Nucleus accumbens (tissue), 56 donors: ENCODE measurements at regions not wholly inside any gene's neighbourhood (a gene's known extent, or its start where the extent isn't known, plus 50 kb on each side); places are given as distances from the start of the nearest gene placed in this dataset.

ENCODE experiments used
- DNase-seq, 56 donors: peaks; one replicate each; lab custom pipeline; 2025; lab: John Stamatoyannopoulos, UW

DNA sequence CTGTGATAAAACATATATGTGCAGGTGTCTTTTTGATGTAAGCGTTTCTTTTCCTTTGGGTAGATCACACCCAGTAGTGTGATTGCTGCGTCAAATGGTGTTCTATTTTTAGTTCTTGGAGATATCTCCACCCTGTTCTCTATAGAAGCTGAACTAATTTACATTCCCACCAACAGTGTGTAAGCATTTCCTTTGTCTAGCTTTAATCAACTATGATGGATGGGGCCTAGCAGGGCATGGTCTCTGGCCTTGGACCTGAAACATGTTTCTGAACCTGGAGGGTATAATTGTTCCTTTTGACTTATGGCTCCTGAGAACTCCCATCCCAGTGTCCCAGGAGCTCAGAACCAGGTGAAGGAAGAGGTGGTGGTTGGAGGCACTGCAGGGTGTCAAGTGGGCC, 93.9 kb downstream of the HAPSTR1 start:
- no peak for DNase-seq

DNA sequence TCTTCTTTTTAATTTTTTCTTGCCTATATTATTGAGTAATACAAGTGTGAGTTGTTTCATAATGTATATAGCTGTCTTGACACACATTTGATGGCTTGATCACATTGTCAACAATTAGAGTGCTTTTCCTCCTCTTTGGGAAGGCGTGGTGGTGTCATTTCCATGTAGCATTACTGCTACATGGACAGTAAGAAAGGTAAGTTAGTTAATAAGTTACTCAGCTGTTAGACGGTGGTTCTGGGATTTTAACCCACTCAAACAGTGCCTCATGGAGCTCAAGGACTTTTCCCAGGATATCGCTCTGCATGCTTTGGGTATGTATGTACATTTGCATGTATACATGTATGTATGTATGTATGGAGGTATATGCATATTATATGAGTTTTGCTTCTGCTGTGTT, 94.6 kb downstream of the HAPSTR1 start:
- DNase-seq, result no peak

DNA sequence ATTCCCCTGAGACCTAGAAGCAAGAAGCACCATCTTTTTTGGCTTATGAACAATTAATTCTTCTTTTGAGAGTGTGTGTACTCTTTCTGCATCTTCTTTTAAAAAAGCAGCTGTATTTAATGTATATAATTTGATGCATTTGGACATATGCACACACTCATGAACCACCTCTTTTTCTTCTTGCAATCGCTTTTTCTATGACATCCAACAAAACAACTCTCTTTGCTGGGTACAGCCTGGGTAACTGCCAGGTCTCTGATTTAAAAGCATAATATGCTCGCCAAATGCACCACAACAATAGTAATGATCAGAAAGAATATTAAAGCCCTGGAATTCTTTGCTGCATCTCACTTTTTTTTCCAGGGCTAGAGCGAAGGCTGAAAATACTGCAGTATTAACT, 97.3 kb downstream of the HAPSTR1 start:
- DNase-seq, result no peak

DNA sequence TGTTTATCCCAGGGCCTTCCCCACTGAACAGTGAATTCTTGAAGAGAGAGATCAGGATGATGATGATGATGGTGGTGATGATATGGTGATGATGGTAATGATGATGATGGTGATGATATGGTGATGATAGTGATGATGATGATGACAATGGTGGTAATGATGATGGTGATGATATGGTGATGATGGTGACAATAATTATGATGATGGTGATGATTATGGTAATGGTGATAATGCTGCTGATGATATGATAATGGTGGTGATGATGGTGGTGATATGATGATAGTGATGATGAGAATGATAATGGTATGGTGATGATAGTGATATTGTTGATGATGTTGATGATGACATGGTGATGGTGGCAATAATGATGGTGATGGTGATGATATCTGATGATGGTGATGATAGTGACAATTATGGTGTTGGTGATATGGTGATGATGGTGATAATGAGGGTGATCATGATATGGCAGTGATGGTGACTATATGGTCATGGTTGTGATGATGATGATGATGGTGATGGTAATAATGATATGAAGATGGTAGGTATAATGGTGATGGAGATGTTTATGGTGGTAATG, 99.9 kb downstream of the HAPSTR1 start:
- no peak for DNase-seq

DNA sequence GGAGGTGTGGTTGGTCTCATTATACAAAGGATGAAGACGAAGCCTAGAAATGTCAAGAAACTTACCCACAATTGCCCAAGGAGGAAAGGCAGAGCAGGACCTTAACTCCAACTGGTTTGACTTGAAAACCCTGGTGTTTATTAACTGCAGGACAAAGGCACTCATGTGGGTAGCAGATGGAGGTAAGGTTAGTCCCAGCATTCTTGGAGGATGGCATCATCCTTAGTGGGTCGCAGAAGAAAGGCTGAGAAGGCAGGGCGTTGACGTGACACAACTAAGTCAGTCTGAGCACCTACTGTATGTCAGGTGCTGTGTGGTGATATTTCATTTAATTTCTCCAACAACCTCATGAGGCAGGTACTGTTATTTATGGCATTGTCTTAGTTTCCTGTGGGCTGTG, 101.3 kb downstream of the HAPSTR1 start:
- no peak for DNase-seq

DNA sequence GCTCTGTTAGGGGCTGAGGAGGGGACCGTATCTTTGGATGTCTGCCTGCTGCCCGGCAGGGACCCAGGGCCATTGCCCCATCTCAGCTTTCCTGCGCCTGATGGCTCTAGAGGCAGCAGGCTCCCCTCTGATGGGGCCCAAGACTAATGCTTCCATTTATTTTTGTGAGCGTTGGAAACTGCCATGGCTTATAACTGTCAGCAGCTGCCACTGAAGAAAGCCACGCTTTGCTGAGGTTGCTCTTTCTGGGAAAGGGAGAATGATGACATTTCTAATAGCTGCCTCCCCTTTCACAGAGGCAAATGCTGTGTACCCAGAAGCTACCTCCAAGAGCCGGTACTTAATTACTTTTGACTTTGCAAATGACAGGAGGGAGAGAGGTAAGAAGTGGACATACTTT, 103.8 kb downstream of the HAPSTR1 start:
- no peak for DNase-seq

DNA sequence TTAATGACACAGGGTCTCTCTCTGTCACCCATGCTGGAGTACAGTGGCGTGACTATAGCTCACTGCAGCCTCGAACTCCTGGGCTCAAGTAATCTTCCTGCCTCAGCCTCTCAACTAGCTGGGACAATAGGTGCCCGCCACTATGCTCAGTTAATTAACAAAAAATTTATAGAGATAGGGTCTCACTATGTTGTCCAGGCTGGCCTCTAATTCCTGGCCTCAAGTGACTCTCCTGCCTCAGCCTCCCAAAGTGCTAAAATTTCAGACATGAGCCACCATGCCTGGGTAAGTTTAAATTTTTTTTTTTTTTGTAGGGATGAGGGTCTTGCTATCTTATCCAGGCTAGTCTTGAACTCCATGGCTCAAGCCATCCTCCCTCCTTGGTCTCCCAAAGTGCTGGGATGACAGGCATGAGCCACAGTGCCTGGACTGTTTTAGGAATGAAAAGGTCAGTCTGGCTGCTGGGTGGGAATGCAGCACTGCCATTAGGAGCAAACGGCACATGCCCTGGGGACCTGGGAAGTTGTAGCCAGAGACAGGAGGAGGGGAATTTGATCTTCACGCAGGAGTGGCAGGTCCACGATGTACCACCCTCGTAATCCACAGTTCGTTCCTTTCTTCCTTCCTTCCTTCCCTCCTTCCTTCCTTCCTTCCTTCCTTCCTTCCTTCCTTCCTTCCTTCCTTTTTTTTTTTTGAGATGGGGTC, 106.7 kb downstream of the HAPSTR1 start:
- DNase-seq, result no peak

DNA sequence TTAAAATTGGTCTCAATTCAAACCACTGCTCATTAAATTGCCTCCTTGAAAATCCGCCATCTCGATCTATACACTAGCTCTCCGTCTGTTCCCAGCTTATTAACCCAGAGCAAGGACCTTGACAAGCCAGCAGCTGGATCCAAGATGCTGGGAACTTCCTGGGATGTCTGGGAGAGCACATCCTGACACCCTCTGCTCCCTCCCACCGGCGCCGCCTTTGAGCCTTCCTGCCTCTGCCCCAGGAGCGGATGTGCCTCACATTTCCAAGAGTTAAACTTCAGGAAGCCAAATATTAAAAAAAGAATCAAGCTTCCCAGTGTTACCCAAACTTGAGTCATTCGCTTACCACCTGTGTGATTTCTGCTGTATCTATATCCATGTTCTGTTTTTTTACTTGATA, 107.9 kb downstream of the HAPSTR1 start:
- no peak for DNase-seq

DNA sequence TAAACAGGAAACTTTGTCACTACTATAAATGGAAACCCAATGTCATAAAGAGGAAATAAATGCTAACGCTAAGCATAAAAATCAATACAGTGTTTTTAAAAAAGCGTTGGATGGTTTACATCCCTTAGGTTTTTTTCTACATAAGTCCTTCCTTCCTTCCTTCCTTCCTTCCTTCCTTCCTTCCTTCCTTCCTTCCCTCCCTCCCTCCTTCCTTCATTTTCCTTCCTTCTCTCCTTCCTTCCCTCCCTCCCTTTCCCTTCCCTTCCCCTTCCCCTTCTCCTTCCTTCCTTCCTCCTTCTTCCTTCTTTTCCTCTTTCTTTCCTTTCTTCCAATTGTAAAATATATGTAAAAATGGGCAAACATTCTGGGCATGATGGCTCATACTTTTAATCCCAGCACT, 108.3 kb downstream of the HAPSTR1 start:
- DNase-seq, result no peak

DNA sequence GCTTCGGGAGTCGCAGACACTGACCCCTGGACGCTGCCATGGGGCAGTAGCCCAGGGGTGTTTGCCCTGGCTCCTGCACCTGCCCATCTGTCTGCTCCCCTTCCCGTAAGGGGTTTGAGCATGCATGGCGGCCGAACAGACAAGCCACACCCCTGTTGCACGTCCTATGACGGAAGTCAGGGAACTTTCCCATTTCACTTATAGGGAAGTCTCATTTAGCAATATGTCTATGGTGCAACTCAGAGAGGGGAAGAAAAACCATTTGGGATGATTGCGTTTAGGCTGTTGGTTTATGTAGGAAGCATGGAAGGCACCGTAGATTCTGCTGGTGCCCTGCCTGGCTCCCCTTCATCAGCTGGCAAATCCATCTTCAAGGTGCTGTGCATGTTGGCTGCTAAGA, 112.5 kb downstream of the HAPSTR1 start:
- no peak for DNase-seq

DNA sequence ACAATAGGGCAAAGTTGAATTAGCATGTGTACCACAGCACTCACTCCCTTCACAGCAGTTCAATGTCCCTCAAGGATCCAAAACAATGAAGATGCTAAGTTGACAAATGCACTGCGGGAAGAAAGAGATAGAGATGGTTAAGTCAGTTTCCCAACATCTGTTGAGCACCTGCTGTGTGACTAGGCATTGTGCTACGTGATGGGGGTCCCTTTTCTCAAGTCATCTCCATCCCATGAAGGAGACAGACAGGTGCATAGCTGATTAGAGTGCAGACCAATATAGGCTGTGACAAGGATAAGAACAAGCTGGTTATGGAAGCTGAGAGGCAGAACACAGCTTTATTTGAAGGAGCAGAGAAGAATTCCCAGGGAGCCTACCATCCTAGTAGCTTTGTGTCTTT, 114.2 kb downstream of the HAPSTR1 start:
- no peak for DNase-seq

DNA sequence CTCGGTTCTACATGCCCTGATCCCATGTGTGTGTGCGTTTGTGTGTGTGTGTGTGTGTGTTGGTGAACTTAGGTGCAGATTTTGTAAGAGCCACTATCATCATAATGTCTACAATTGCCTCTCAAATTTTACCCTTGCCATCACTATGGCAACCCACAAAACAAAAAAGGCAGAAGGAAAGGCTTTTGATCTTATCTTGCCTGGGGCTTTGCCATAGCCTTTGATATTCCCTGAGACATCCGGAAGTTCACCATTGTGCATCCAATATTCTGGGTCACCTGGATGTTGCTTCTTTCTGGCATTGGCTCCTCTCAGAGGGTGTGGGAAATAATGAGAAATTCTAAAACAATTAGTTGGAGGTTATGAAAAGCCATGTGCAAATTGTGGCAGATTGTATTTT, 114.7 kb downstream of the HAPSTR1 start:
- no peak for DNase-seq

DNA sequence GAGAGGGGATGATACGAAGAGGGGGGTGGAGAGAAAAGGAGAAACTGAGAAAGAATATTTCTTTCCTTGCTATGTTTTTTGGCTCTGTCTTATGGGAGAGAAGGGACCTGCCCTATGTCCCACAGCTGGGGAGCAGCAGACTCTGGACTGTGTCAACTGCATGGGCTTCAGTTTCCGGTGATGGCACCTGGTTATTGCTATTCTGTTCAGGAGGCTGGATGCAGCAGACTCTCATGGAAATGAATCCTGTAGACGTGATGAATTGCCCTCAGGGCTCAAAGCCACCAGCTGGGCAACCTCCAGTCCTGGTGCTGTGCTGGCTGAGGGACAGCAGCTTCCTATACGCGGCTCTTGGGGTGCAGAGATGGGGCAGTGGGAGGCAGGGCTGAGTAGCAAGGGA, 121.2 kb downstream of the HAPSTR1 start:
- no peak for DNase-seq

DNA sequence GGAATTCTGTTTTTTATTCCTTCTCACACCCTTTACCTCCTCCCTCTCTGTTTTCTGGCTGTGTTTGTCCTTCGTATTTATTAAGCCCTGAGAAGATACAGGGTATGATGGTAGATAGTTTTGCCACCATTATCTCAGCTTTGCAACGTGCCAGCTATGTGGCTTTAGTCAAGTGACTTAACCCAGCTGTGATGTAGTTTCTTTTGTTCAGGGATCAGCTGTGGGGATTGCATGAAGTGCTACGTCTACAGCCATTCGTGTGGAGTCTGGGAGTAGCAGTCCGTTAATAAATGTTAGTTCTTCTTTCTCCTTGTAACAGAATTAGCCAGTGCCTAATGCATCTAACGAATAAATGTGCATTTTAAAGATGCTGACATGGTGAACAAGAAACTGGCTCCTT, 128.4 kb downstream of the HAPSTR1 start:
- DNase-seq, result peak in 2 of 56 donors; percentile 1 to 14

DNA sequence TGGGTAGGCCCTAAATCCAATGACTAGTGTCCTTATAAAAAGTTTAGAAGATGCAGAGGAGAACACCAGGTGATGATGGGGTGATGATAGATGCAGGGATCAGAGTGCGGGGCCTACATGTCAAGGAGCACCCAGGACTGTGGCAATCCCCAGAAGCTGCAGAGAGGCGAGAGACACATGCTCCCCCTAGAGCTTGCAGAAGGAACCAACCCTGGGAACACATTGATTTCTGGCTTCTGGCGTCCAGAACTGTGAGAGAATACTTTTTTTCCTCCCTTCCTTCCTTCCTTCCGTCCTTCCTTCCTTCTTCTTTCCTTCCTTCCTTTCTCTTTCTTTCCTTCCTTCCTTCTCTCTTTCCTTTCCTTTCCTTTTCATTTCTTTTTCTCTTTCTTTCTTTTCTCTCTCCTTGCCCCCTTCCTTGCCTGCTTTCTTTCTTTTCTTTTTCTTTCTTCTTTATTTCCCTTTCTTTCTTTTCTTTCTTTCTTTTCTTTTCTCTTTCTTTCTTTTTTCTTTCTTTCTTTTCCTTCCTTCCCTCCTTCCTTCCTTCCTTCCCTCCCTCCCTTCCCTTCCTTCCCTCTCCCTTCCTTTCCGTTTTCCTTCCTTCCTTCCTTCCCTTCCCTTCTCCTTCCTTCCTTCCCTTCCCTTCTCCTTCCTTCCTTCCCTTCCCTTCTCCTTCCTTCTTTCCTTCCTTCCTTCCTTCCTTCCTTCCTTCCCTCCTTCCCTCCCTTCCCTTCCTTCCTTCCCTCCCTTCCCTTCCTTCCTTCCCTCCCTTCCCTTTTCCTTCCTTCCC, 134.3 kb downstream of the HAPSTR1 start:
- DNase-seq, result peak in 33 of 56 donors; percentile 1 to 40 (median 13)

DNA sequence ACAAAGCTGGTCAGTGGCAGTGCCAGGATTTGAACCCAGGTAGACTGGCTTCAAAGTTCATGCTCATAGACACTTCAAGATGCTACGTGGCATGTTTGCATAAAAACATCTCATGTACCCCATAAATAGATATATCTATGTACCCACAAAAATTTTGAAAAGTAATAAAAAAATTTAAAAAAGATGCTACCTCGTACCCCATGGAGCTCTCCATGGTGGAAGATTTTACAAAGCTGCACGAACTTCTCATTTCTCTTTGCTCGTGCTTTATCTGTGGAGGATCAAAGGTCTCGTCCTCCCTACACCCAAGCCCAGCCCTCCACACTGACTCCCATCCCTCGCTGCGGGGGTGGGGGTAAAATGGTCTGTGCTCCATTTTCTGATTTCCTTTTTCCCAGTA, 135.5 kb downstream of the HAPSTR1 start:
- DNase-seq, result no peak

DNA sequence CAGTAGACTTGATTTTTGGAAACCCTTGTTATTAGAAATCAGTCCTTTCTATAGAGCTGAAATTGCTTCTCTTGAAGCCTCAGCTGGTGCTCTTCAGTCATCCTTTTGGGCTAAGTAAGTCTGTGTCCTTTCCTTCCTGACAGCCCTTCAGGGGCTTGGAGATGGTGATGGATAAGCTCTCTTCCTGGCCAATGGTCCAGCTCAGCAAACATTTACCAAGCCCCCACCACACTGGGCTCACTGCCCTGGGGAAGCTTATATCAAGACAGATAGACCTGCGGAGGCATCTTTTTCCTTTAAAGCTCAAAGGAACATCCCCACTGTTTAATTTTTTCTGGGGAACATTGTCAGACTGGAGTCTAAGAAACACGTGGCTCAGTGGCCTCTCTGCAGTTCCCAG, 139.6 kb downstream of the HAPSTR1 start:
- DNase-seq, result no peak

DNA sequence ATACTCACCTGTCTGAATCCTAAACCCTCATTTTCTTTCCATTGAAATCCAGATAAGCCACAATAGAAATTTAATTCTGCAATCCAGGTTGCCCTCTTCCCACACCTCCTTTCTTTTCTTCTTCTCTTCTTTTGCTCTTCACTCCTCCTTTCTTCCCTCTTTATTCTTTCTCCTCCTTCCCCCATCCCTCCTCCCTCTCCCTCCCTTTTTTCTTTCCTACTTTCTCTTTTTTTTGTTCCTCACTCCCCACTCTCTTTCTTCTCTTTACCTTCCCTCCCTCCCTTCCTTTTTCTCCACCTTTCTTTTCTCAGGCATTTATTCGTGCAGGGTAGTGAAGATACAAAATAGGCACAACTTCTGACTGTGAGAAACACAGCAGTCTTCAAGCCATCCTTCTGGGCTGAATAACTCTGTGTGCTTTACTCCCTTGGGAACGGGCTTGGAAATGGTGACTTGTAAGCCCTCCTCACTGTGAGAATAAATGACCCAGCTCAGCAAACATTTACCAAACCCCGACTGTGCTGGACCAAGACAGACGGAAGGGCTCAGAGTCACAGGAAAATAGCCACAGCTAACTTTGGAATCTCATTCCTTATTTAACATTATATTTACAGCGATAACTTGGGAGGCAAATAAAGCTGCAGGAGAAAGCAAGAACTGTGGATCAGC, 140.8 kb downstream of the HAPSTR1 start:
- no peak for DNase-seq

DNA sequence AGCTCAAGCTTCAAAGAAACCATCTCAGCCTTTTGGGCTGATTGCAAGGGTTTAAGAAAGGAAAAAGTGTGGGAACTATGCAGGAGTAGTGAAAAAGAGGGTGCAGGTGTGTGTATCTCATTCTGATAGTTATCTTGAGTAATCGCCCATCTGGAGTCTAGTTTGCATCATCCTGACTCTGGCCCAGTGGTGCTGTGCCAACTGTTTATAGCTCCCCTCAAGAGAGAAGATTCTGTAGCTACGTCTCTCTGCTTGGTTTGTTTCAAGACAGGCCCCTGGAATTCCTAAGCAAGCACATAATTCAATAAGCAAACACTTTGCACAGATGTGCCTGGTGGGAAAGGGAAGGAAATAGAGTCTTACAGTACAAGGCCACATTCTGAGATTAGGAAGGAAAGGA, 144.4 kb downstream of the HAPSTR1 start:
- DNase-seq, result no peak

DNA sequence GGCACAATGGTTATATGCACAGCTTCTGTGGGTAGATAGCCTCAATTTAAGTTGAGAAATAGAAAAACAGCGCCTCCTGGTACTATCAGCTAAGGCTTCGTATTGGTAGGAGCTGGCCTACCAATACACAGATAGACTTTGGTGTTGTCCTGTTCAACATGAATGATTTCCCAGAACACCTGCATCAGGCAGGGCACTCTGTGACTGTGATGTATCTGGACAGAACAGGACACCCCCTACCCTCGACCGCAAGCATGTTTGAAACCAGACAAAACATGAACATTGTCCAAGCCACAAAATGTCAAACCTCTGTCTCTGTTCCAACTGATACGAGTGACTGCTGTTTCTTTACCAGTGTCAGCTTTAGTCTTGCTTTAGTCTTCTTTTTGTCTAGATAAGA, 144.9 kb downstream of the HAPSTR1 start:
- no peak for DNase-seq

DNA sequence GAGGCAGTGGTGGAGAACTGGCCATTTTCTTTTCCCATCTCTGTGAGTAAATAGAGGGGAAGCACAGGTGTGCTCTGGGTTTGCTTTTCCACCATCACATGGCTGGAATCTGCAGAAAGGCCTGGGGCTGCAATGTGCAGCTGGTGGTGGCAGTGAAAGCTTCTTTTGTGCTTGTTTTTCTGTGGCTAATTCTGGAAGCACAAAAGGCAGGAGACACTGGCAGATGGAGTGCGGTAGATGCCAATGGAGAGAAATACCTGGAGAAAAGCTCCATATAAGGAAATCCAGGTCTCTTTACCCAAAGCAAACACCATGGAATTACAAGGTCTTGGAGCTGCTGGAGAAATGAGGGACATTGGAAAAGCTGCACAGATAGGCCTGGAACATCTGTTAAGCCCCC, 146.9 kb downstream of the HAPSTR1 start:
- DNase-seq, result peak in 2 of 56 donors; percentile 2 to 4
